Cardiac septum (tissue), 1 donor: ENCODE measurements at regions not wholly inside any gene's neighbourhood (a gene's known extent, or its start where the extent isn't known, plus 50 kb on each side); places are given as distances from the start of the nearest gene placed in this dataset.
"Not testable (repeated sequence)": the region's sequence is repeated elsewhere in the genome, so short reads cannot be mapped to it uniquely, and the experiment has no call there.

ENCODE experiments used
- DNase-seq: peaks from one replicate; pipeline ENCODE4 v3.0.0-alpha.2; 2020; ENCODE audit warnings: low spot score
- intact Hi-C: fragments of 100-400 bp; cut with DNase I; formaldehyde crosslinking; loops from one replicate; pipeline ENCODE4 v1.14.0; 2022
- donor health status: DM: no; HTN: no; CAD: no.

- intact Hi-C loops: loop anchor here (5.0 kb wide), 4 partner anchors 134 to 384 kb away; partner anchors contain the start of gene NCOR2
- no peak for DNase-seq
Measured at GRCh38 chr12:124383028-124383427, 88.1 kb downstream of the RFLNA start.

GRCh38 chr12:124381456-124382296, 86.8 kb downstream of the RFLNA start:
- peak; percentile 95 for DNase-seq
- intact Hi-C loops: loop anchor here (2.0 to 5.0 kb wide), 5 partner anchors 41 to 386 kb away; partner anchors contain the start of gene NCOR2

- DNase-seq: no peak
- intact Hi-C loops: loop anchor here (2.0 to 5.0 kb wide), 5 partner anchors 42 to 386 kb away; partner anchors contain the start of gene NCOR2
Measured at GRCh38 chr12:124380796-124381455, 86.0 kb downstream of the RFLNA start.

- no peak for DNase-seq
- intact Hi-C loops: loop anchor here (2.0 to 5.0 kb wide), 5 partner anchors 43 to 387 kb away; partner anchors contain the start of gene NCOR2
Measured at GRCh38 chr12:124379938-124380754, 85.3 kb downstream of the RFLNA start.

GRCh38 chr12:124379379-124379937, 84.6 kb downstream of the RFLNA start:
- intact Hi-C loops: no loop called here
- no peak for DNase-seq

- no peak for DNase-seq
- intact Hi-C loops: no loop called here
Measured at GRCh38 chr12:124378926-124379325, 84.0 kb downstream of the RFLNA start.

GRCh38 chr12:124377981-124378509, 83.2 kb downstream of the RFLNA start:
- intact Hi-C loops: no loop called here
- DNase-seq: no peak

GRCh38 chr12:124376435-124376834, 81.5 kb downstream of the RFLNA start:
- intact Hi-C loops: no loop called here
- DNase-seq: no peak

GRCh38 chr12:124375789-124376175, 80.9 kb downstream of the RFLNA start:
- intact Hi-C loops: no loop called here
- DNase-seq: no peak

- intact Hi-C loops: no loop called here
- no peak for DNase-seq
Measured at GRCh38 chr12:124375141-124375788, 80.4 kb downstream of the RFLNA start.

GRCh38 chr12:124374567-124374966, 79.7 kb downstream of the RFLNA start:
- intact Hi-C loops: no loop called here
- DNase-seq: no peak

GRCh38 chr12:124374147-124374546, 79.3 kb downstream of the RFLNA start:
- intact Hi-C loops: no loop called here
- no peak for DNase-seq

GRCh38 chr12:124373701-124374100, 78.8 kb downstream of the RFLNA start:
- intact Hi-C loops, DNase-seq: not testable (repeated sequence)

- intact Hi-C loops: no loop called here
- no peak for DNase-seq
Measured at GRCh38 chr12:124372831-124373230, 77.9 kb downstream of the RFLNA start.

- DNase-seq: no peak
- intact Hi-C loops: no loop called here
Measured at GRCh38 chr12:124371970-124372555, 77.2 kb downstream of the RFLNA start.

GRCh38 chr12:124371366-124371765, 76.5 kb downstream of the RFLNA start:
- intact Hi-C loops: no loop called here
- no peak for DNase-seq

- intact Hi-C loops: no loop called here
- no peak for DNase-seq
Measured at GRCh38 chr12:124370851-124371250, 76.0 kb downstream of the RFLNA start.

- intact Hi-C loops: no loop called here
- no peak for DNase-seq
Measured at GRCh38 chr12:124370384-124370783, 75.5 kb downstream of the RFLNA start.
